B cell (primary cell): ENCODE measurements at regions not wholly inside any gene's neighbourhood (a gene's known extent, or its start where the extent isn't known, plus 50 kb on each side); places are given as distances from the start of the nearest gene placed in this dataset.

Experiments used
- ATAC-seq: fragments of 200-7000 bp; cut with Tn5 transposase; one replicate; pipeline ENCODE4 v1.10.0; 2021; ENCODE audit warnings: low read depth, mild to moderate bottlenecking, moderate number of reproducible peaks, moderate library complexity
- CTCF ChIA-PET: fragments of 350-600 bp; sonication (Branson Sonifier 250); formaldehyde crosslinking; loops from one replicate; lab custom pipeline; 2021; ENCODE audit warnings: antibody characterized with exemption, inconsistent platforms; lab: Charles Lee
- POLR2A ChIA-PET: fragments of 350-600 bp; sonication (Branson Sonifier 250); formaldehyde crosslinking; loops from one replicate; lab custom pipeline; 2021; ENCODE audit warnings: antibody characterized with exemption; lab: Charles Lee
- DNase-seq: peaks from one replicate; pipeline ENCODE4 v3.0.0; 2013
- H2AFZ ChIP-seq: 2 replicates; pipeline ENCODE4 v1.6.1; 2012; ENCODE audit warnings: mild to moderate bottlenecking, low read depth, low read length; ENCODE audit not compliant: insufficient read depth, poor library complexity, severe bottlenecking
- H3K27ac ChIP-seq, 2 donors: 1 replicate in 1 of 2; 2 replicates in 1 of 2; pipeline ENCODE4 v1.5.1; 2012 to 2013; ENCODE audit warnings: low read length in 2 of 2, mild to moderate bottlenecking in 2 of 2, moderate library complexity in 1 of 2
- H3K27me3 ChIP-seq, 4 experiments: fragments of 200-600 bp in 1 of 4; sonication (generic) in 1 of 4; replicated peaks in 1 of 4; 1 replicate in 2 of 4; 2 replicates in 2 of 4; pipeline versions ENCODE4 v1.6.1 to v1.7.0; 2013 to 2016; ENCODE audit warnings: low read length in 3 of 4, mild to moderate bottlenecking in 2 of 4, mixed read lengths in 1 of 4, moderate library complexity in 1 of 4; ENCODE audit not compliant: insufficient read depth in 4 of 4, control insufficient read depth in 3 of 4; ENCODE audit errors: control extremely low read depth in 1 of 4
- H3K36me3 ChIP-seq, 2 experiments: replicated peaks in 1 of 2; 1 replicate in 1 of 2; 2 replicates in 1 of 2; pipeline versions ENCODE4 v1.6.1 to v1.7.1; 2013; ENCODE audit warnings: low read length in 1 of 2; ENCODE audit not compliant: insufficient read depth in 2 of 2, control insufficient read depth in 1 of 2; ENCODE audit errors: control extremely low read depth in 1 of 2, extremely low read depth in 1 of 2
- H3K4me1 ChIP-seq, 2 donors: fragments of 200-600 bp in 1 of 2; sonication (generic) in 1 of 2; 1 replicate in 1 of 2; 2 replicates in 1 of 2; pipeline versions ENCODE4 v1.5.1 to v1.6.1; 2013 to 2017; ENCODE audit warnings: low read length in 2 of 2; ENCODE audit not compliant: control insufficient read depth in 2 of 2, insufficient read depth in 2 of 2
- H3K4me2 ChIP-seq: replicated peaks from 2 replicates; pipeline ENCODE3; 2012; ENCODE audit warnings: mild to moderate bottlenecking, low read depth, low read length; ENCODE audit not compliant: poor library complexity, severe bottlenecking
- H3K4me3 ChIP-seq, 5 experiments: fragments of 200-600 bp in 1 of 5; sonication (generic) in 1 of 5; 1 replicate in 3 of 5; 2 replicates in 2 of 5; pipeline versions ENCODE4 v1.5.1 to v1.7.0; 2011 to 2016; ENCODE audit warnings: low read length in 4 of 5, mild to moderate bottlenecking in 4 of 5, low read depth in 2 of 5, control low read depth in 1 of 5, moderate library complexity in 1 of 5; ENCODE audit not compliant: insufficient read depth in 1 of 5; ENCODE audit errors: control extremely low read depth in 1 of 5, extremely low read depth in 1 of 5
- H3K79me2 ChIP-seq: fragments of 200-600 bp; sonication (generic); one replicate; pipeline ENCODE4 v1.6.0; 2016; ENCODE audit warnings: low read length; ENCODE audit not compliant: control insufficient read depth, insufficient read depth
- H3K9ac ChIP-seq: fragments of 200-600 bp; sonication (generic); 2 replicates; pipeline ENCODE4 v1.6.1; 2017; ENCODE audit warnings: mild to moderate bottlenecking, low read length, moderate library complexity
- H3K9me3 ChIP-seq, 3 donors: one replicate each; pipeline versions ENCODE4 v1.6.1 to v1.7.1; 2013; ENCODE audit warnings: low read length in 2 of 3; ENCODE audit not compliant: control insufficient read depth in 2 of 3, insufficient read depth in 1 of 3; ENCODE audit errors: control extremely low read depth in 1 of 3
- H4K20me1 ChIP-seq: 2 replicates; pipeline ENCODE4 v1.6.0; 2012; ENCODE audit warnings: mild to moderate bottlenecking, low read length; ENCODE audit not compliant: insufficient read depth, control insufficient read depth, poor library complexity, severe bottlenecking
- H3K27ac Mint-ChIP-seq: one replicate; pipeline ENCODE4 v1.8.0; 2021; ENCODE audit warnings: mixed read lengths
- H3K27me3 Mint-ChIP-seq: one replicate; pipeline ENCODE4 v1.8.0; 2021; ENCODE audit warnings: mixed read lengths
- H3K4me1 Mint-ChIP-seq: one replicate; pipeline ENCODE4 v1.8.0; 2021; ENCODE audit warnings: mixed read lengths
- H3K4me3 Mint-ChIP-seq: one replicate; pipeline ENCODE4 v1.8.0; 2021; ENCODE audit warnings: mixed read lengths
- H3K9me3 Mint-ChIP-seq: one replicate; pipeline ENCODE4 v1.8.0; 2022; ENCODE audit warnings: mixed read lengths; ENCODE audit not compliant: insufficient read depth
- CTCF ChIP-seq: fragments of 200-600 bp; IDR thresholded peaks from one replicate; pipeline ENCODE4 v1.8.0; 2022; ENCODE audit warnings: antibody characterized with exemption, mild to moderate bottlenecking
- EZH2 ChIP-seq: IDR thresholded peaks from 2 replicates; pipeline ENCODE4 v1.6.1; 2012; ENCODE audit warnings: borderline replicate concordance, low read depth, mild to moderate bottlenecking, moderate library complexity, low read length; ENCODE audit not compliant: insufficient read depth, poor library complexity, severe bottlenecking
- WGBS: methylation state at CpG from one replicate; pipeline ENCODE4 v1.1.5; 2013; ENCODE audit warnings: missing lambda C conversion rate; ENCODE audit not compliant: insufficient coverage; 5-methylcytosine and 5-hydroxymethylcytosine counted together
- intact Hi-C: fragments of 100-400 bp; cut with micrococcal nuclease; formaldehyde crosslinking; loops from one replicate; pipeline ENCODE4 v1.10.0; 2022

- H3K27me3 Mint-ChIP-seq: peaks cover 10% of the 10 kb centered on the region
- H3K27me3 ChIP-seq: no peaks in the 10 kb centered on the region
- no peaks in the 10 kb centered on the region for H3K4me1 Mint-ChIP-seq
- H3K4me3 ChIP-seq: no peak overlapping the region
- H3K79me2 ChIP-seq: no peaks in the 10 kb centered on the region
- WGBS: 94% methylated on average over 5 of the region's 6 CpGs
- no peak overlapping the region for H3K4me3 Mint-ChIP-seq
- ATAC-seq: no peak
- H3K9me3 Mint-ChIP-seq: no peaks in the 10 kb centered on the region
- H3K27ac Mint-ChIP-seq: no peak overlapping the region
- H3K9ac ChIP-seq: no peak overlapping the region
- ChIA-PET CTCF (interaction anchor here (1.0 kb wide), 1 partner anchor 15 kb away, joined by 3 read pairs; no protein-coding TSS in a partner anchor), POLR2A (no interaction called here)
- TF ChIP-seq CTCF (no peak), EZH2 (no peak)
- no peaks in the 10 kb centered on the region for H3K36me3 ChIP-seq
- no peaks in the 10 kb centered on the region for H3K9me3 ChIP-seq
- H3K27ac ChIP-seq: no peak overlapping the region
- DNase-seq: no peak
- H2AFZ ChIP-seq: no peak overlapping the region
- H4K20me1 ChIP-seq: no peaks in the 10 kb centered on the region
- intact Hi-C loops: no loop called here
- no peak overlapping the region for H3K4me2 ChIP-seq
- H3K4me1 ChIP-seq: peaks cover 0 to 4% of the 10 kb centered on the region in 2 donors
Observed at GRCh38 chr2:100215371-100215770, 73.0 kb upstream of the AFF3 start.

GRCh38 chr2:100214265-100214971 is 72.0 kb upstream of the AFF3 start:
- intact Hi-C loops: loop anchor here (5.0 kb wide), 1 partner anchor 37 kb away; no protein-coding TSS in a partner anchor
- Histone ChIP-seq H3K36me3 (no peaks in the 10 kb centered on the region), H3K27ac (no peak overlapping the region), H4K20me1 (no peaks in the 10 kb centered on the region), H3K4me3 (no peak overlapping the region), H2AFZ (no peak overlapping the region), H3K9ac (no peak overlapping the region), H3K4me1 (peaks cover 0 to 4% of the 10 kb centered on the region in 2 donors), H3K79me2 (no peaks in the 10 kb centered on the region), H3K27me3 (no peaks in the 10 kb centered on the region), H3K9me3 (no peaks in the 10 kb centered on the region), H3K4me2 (no peak overlapping the region)
- DNase-seq (no peak), ATAC-seq (no peak)
- no peak overlapping the region for H3K4me3 Mint-ChIP-seq
- H3K9me3 Mint-ChIP-seq: no peaks in the 10 kb centered on the region
- H3K27me3 Mint-ChIP-seq: peaks cover 10% of the 10 kb centered on the region
- POLR2A ChIA-PET: no interaction called here
- WGBS: 81% methylated on average over 9 of the region's 9 CpGs
- CTCF ChIA-PET: interaction anchor here (1.0 kb wide), 1 partner anchor 14 kb away, joined by 3 read pairs; no protein-coding TSS in a partner anchor
- TF ChIP-seq EZH2 (no peak), CTCF (no peak)
- peaks cover 5% of the 10 kb centered on the region for H3K4me1 Mint-ChIP-seq
- H3K27ac Mint-ChIP-seq: no peak overlapping the region
